ENCODE measurements at regions not wholly inside any gene's neighbourhood (a gene's known extent, or its start where the extent isn't known, plus 50 kb on each side); places are given as distances from the start of the nearest gene placed in this dataset.

- Histone ChIP-seq H2AFZ (ENCODE audit: low read length) (no peak overlapping the region), H3K27me3 (ENCODE audit: low read length) (no peaks in the 10 kb centered on the region), H4K20me1 (ENCODE audit: insufficient read depth, low read depth, low read length) (no peaks in the 10 kb centered on the region), H3K36me3 (ENCODE audit: insufficient read depth, low read length) (no peaks in the 10 kb centered on the region), H3K27ac (ENCODE audit: low read length) (no peak overlapping the region), H3K9me2 (replicated peaks; ENCODE audit: insufficient read depth, low read length) (no peaks in the 10 kb centered on the region), H3K4me1 (ENCODE audit: low read length) (peaks cover 8% of the 10 kb centered on the region; the same call in 1 of the 2 replicates), H3K4me3 (ENCODE audit: low read length) (no peak overlapping the region), H3K9me3 (ENCODE audit: low read length) (no peaks in the 10 kb centered on the region), H3K79me2 (ENCODE audit: low read length) (no peaks in the 10 kb centered on the region), H3K9ac (ENCODE audit: low read length) (no peak overlapping the region), H3K4me2 (ENCODE audit: low read depth, low read length, poor library complexity, severe bottlenecking) (no peak overlapping the region)
- DNase-seq: no peak
Measured at GRCh38 chr13:44068737-44069136, 189.0 kb downstream of the LACC1 start.

- Histone ChIP-seq H3K79me2 (ENCODE audit: low read length) (no peaks in the 10 kb centered on the region), H3K36me3 (ENCODE audit: insufficient read depth, low read length) (no peaks in the 10 kb centered on the region), H4K20me1 (ENCODE audit: insufficient read depth, low read depth, low read length) (no peaks in the 10 kb centered on the region), H3K9me2 (replicated peaks; ENCODE audit: insufficient read depth, low read length) (no peaks in the 10 kb centered on the region), H3K9ac (ENCODE audit: low read length) (no peak overlapping the region), H3K27ac (ENCODE audit: low read length) (no peak overlapping the region), H3K9me3 (ENCODE audit: low read length) (no peaks in the 10 kb centered on the region), H3K4me2 (ENCODE audit: low read depth, low read length, poor library complexity, severe bottlenecking) (no peak overlapping the region), H3K4me1 (ENCODE audit: low read length) (peaks cover 8% of the 10 kb centered on the region; the same call in 1 of the 2 replicates), H3K27me3 (ENCODE audit: low read length) (no peaks in the 10 kb centered on the region), H2AFZ (ENCODE audit: low read length) (no peak overlapping the region), H3K4me3 (ENCODE audit: low read length) (no peak overlapping the region)
- no peak for DNase-seq
Measured at GRCh38 chr13:44072536-44072935, 192.8 kb downstream of the LACC1 start.

DNA sequence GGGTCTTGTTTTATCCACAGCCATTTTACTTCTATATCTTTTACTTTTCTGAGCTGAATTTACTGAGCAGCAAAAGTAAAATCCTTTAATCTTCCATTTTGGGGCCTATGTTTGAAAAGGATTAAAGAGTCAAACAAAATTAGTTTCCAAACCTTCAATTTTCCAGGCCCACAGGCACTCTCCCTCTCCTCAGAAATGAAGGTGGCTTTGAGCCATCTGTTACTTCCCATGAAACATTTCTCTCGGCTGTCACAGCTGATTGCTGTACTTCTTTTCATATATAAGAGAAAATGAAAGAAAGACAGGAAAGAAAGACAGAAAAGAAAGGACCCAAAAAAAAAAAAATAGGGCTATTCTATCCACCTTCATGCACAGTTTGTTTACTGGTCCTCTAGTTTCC, 194.9 kb downstream of the LACC1 start:
- Histone ChIP-seq H3K36me3 (ENCODE audit: insufficient read depth, low read length) (no peaks in the 10 kb centered on the region), H3K9me2 (replicated peaks; ENCODE audit: insufficient read depth, low read length) (no peaks in the 10 kb centered on the region), H3K4me3 (ENCODE audit: low read length) (no peak overlapping the region), H3K9me3 (ENCODE audit: low read length) (no peaks in the 10 kb centered on the region), H3K4me1 (ENCODE audit: low read length) (no peaks in the 10 kb centered on the region), H3K79me2 (ENCODE audit: low read length) (no peaks in the 10 kb centered on the region), H3K9ac (ENCODE audit: low read length) (no peak overlapping the region), H3K27ac (ENCODE audit: low read length) (no peak overlapping the region), H4K20me1 (ENCODE audit: insufficient read depth, low read depth, low read length) (no peaks in the 10 kb centered on the region), H3K4me2 (ENCODE audit: low read depth, low read length, poor library complexity, severe bottlenecking) (no peak overlapping the region), H2AFZ (ENCODE audit: low read length) (no peak overlapping the region), H3K27me3 (ENCODE audit: low read length) (no peaks in the 10 kb centered on the region)
- no peak for DNase-seq

DNA sequence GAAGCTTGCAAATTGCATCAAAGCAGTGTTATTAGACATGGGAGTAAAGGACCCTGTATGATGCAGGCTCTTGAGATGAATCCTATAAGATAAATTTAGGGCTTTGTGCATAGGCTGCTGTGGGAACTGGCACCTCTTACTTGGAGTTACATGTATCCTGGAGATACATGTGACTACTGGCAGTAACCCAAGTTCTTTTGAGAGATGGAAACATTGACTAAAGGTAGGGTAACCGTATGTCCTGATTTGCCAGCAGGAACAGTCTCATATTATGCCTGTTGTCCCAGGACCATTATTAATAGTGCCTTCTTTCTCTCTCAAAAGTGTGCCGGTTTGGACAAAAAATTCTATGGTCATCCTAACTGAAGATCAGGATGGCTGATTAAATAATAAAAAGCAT, 195.4 kb downstream of the LACC1 start:
- Histone ChIP-seq H3K9me3 (ENCODE audit: low read length) (no peaks in the 10 kb centered on the region), H3K4me3 (ENCODE audit: low read length) (no peak overlapping the region), H3K27me3 (ENCODE audit: low read length) (no peaks in the 10 kb centered on the region), H3K79me2 (ENCODE audit: low read length) (no peaks in the 10 kb centered on the region), H3K9me2 (replicated peaks; ENCODE audit: insufficient read depth, low read length) (no peaks in the 10 kb centered on the region), H3K36me3 (ENCODE audit: insufficient read depth, low read length) (no peaks in the 10 kb centered on the region), H2AFZ (ENCODE audit: low read length) (no peak overlapping the region), H3K9ac (ENCODE audit: low read length) (no peak overlapping the region), H3K27ac (ENCODE audit: low read length) (no peak overlapping the region), H4K20me1 (ENCODE audit: insufficient read depth, low read depth, low read length) (no peaks in the 10 kb centered on the region), H3K4me2 (ENCODE audit: low read depth, low read length, poor library complexity, severe bottlenecking) (no peak overlapping the region), H3K4me1 (ENCODE audit: low read length) (no peaks in the 10 kb centered on the region)
- DNase-seq: no peak

- H3K4me3 ChIP-seq (ENCODE audit: low read length): no peak overlapping the region
- H3K36me3 ChIP-seq (ENCODE audit: insufficient read depth, low read length): no peaks in the 10 kb centered on the region
Measured at GRCh38 chr13:44078806-44079376, 199.2 kb downstream of the LACC1 start.

GRCh38 chr13:44079413-44080205, 199.9 kb downstream of the LACC1 start:
- Histone ChIP-seq H3K4me1 (ENCODE audit: low read length) (no peaks in the 10 kb centered on the region), H3K9ac (ENCODE audit: low read length) (no peak overlapping the region), H3K36me3 (ENCODE audit: insufficient read depth, low read length) (no peaks in the 10 kb centered on the region), H3K4me3 (ENCODE audit: low read length) (no peak overlapping the region), H4K20me1 (ENCODE audit: insufficient read depth, low read depth, low read length) (no peaks in the 10 kb centered on the region), H3K79me2 (ENCODE audit: low read length) (no peaks in the 10 kb centered on the region), H3K9me2 (replicated peaks; ENCODE audit: insufficient read depth, low read length) (no peaks in the 10 kb centered on the region), H3K27me3 (ENCODE audit: low read length) (no peaks in the 10 kb centered on the region), H2AFZ (ENCODE audit: low read length) (no peak overlapping the region), H3K4me2 (ENCODE audit: low read depth, low read length, poor library complexity, severe bottlenecking) (no peak overlapping the region), H3K27ac (ENCODE audit: low read length) (no peak overlapping the region), H3K9me3 (ENCODE audit: low read length) (no peaks in the 10 kb centered on the region)
- DNase-seq: no peak

More at GRCh38 chr13:44078806-44079376, 199.2 kb downstream of the LACC1 start:
- Histone ChIP-seq H2AFZ (ENCODE audit: low read length) (no peak overlapping the region), H3K9me2 (replicated peaks; ENCODE audit: insufficient read depth, low read length) (no peaks in the 10 kb centered on the region), H3K9me3 (ENCODE audit: low read length) (no peaks in the 10 kb centered on the region), H3K79me2 (ENCODE audit: low read length) (no peaks in the 10 kb centered on the region), H4K20me1 (ENCODE audit: insufficient read depth, low read depth, low read length) (no peaks in the 10 kb centered on the region), H3K4me1 (ENCODE audit: low read length) (no peaks in the 10 kb centered on the region), H3K27me3 (ENCODE audit: low read length) (no peaks in the 10 kb centered on the region), H3K27ac (ENCODE audit: low read length) (no peak overlapping the region), H3K9ac (ENCODE audit: low read length) (no peak overlapping the region), H3K4me2 (ENCODE audit: low read depth, low read length, poor library complexity, severe bottlenecking) (no peak overlapping the region)
- no peak for DNase-seq

- H3K4me3 ChIP-seq (ENCODE audit: low read length): no peak overlapping the region
- DNase-seq: no peak
Measured at GRCh38 chr13:44084146-44084545, 204.4 kb downstream of the LACC1 start.

GRCh38 chr13:44086389-44086788, 206.7 kb downstream of the LACC1 start:
- Histone ChIP-seq H3K4me2 (ENCODE audit: low read depth, low read length, poor library complexity, severe bottlenecking) (no peak overlapping the region), H4K20me1 (ENCODE audit: insufficient read depth, low read depth, low read length) (no peaks in the 10 kb centered on the region), H3K27ac (ENCODE audit: low read length) (no peak overlapping the region), H3K9me2 (replicated peaks; ENCODE audit: insufficient read depth, low read length) (no peaks in the 10 kb centered on the region), H3K4me1 (ENCODE audit: low read length) (no peaks in the 10 kb centered on the region), H3K27me3 (ENCODE audit: low read length) (no peaks in the 10 kb centered on the region), H2AFZ (ENCODE audit: low read length) (no peak overlapping the region), H3K36me3 (ENCODE audit: insufficient read depth, low read length) (no peaks in the 10 kb centered on the region), H3K9ac (ENCODE audit: low read length) (no peak overlapping the region), H3K4me3 (ENCODE audit: low read length) (no peak overlapping the region), H3K9me3 (ENCODE audit: low read length) (no peaks in the 10 kb centered on the region), H3K79me2 (ENCODE audit: low read length) (no peaks in the 10 kb centered on the region)
- DNase-seq: no peak

More at GRCh38 chr13:44084146-44084545, 204.4 kb downstream of the LACC1 start:
- Histone ChIP-seq H4K20me1 (ENCODE audit: insufficient read depth, low read depth, low read length) (no peaks in the 10 kb centered on the region), H3K9ac (ENCODE audit: low read length) (no peak overlapping the region), H3K27me3 (ENCODE audit: low read length) (no peaks in the 10 kb centered on the region), H3K79me2 (ENCODE audit: low read length) (no peaks in the 10 kb centered on the region), H3K4me1 (ENCODE audit: low read length) (no peaks in the 10 kb centered on the region), H2AFZ (ENCODE audit: low read length) (no peak overlapping the region), H3K36me3 (ENCODE audit: insufficient read depth, low read length) (no peaks in the 10 kb centered on the region), H3K27ac (ENCODE audit: low read length) (no peak overlapping the region), H3K9me3 (ENCODE audit: low read length) (no peaks in the 10 kb centered on the region), H3K4me2 (ENCODE audit: low read depth, low read length, poor library complexity, severe bottlenecking) (no peak overlapping the region), H3K9me2 (replicated peaks; ENCODE audit: insufficient read depth, low read length) (no peaks in the 10 kb centered on the region)

All from Karpas-422 (cell line).